GM12864 (cell line): ENCODE measurements at regions not wholly inside any gene's neighbourhood (a gene's known extent, or its start where the extent isn't known, plus 50 kb on each side); places are given as distances from the start of the nearest gene placed in this dataset.
"Not testable (repeated sequence)": the region's sequence is repeated elsewhere in the genome, so short reads cannot be mapped to it uniquely, and the experiment has no call there.

Experiments used
- DNase-seq: peaks from one replicate; pipeline ENCODE4 v3.0.0-alpha.2; 2011; ENCODE audit warnings: low read depth
- H3K4me3 ChIP-seq: 2 replicates; pipeline ENCODE4 v1.5.1; 2011; ENCODE audit warnings: mild to moderate bottlenecking, low read depth, low read length, control low read depth
- TF ChIP-seq, protein P1 (sequence below): IDR thresholded peaks from 2 replicates; pipeline ENCODE4 v1.5.1; 2011; ENCODE audit warnings: low read depth, mild to moderate bottlenecking, moderate library complexity, low read length, control low read depth, inconsistent platforms; ENCODE audit errors: missing control alignments

DNA sequence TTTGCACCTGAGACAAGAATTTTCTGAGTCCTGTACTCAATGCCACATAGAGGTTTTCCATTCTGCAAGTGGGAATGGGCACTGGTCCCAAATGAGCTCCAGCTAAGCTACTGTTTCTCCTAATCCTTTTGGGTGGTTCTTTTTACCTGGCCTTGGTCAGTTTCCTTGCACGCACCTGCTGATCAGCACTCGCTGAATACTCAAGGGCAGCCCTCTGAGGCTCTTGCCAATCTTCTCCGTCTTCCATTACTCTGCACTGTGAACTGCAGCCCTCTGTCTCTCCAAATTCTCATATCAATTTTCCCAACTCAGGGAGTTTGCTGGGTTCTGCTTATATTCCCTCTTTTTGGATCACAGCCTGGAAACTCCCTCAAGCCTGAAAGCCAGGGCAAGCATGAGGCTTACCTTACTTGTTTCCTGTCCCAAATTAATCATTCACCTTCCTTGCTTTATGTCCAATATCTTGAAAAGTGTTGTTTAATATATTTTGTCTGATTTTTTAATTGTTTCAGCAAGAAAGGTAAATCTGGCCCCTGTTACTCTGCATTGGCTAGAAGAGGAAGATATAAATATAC lies 138.0 kb upstream of the TBX18 start:
- no peak overlapping the region for H3K4me3 ChIP-seq
- TF ChIP-seq, protein P1, sequence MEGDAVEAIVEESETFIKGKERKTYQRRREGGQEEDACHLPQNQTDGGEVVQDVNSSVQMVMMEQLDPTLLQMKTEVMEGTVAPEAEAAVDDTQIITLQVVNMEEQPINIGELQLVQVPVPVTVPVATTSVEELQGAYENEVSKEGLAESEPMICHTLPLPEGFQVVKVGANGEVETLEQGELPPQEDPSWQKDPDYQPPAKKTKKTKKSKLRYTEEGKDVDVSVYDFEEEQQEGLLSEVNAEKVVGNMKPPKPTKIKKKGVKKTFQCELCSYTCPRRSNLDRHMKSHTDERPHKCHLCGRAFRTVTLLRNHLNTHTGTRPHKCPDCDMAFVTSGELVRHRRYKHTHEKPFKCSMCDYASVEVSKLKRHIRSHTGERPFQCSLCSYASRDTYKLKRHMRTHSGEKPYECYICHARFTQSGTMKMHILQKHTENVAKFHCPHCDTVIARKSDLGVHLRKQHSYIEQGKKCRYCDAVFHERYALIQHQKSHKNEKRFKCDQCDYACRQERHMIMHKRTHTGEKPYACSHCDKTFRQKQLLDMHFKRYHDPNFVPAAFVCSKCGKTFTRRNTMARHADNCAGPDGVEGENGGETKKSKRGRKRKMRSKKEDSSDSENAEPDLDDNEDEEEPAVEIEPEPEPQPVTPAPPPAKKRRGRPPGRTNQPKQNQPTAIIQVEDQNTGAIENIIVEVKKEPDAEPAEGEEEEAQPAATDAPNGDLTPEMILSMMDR = no peak
- no peak for DNase-seq

DNA sequence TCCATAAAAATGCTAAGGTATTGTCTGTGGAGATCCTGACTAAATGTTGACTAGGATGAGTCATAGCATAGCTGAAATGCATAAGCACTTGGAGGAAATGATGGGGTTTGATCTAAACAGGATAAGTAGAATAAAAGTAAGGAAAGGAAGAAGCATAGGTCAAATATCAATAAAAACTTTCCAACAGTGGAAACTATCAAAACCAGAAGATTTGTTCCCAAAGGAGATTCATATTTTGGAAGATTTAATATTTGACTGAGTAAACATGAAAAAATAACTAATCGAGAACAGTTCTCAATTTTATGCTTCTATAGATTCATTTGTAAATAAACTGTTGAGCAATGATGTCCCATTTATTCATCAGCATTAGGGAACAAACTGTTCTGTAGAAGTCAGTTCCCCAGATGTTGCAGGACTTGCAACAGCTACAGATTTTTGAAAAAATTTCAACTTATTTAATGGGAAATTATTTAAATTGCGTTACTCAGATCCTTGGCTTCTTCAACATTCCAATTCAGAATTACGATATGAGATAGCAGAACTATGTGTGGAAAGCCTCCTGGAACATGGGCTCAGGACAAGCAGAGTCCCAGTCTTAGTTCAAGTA lies 133.7 kb upstream of the TBX18 start:
- no peak for DNase-seq
- TF ChIP-seq, protein P1 = no peak
- H3K4me3 ChIP-seq = no peak overlapping the region

DNA sequence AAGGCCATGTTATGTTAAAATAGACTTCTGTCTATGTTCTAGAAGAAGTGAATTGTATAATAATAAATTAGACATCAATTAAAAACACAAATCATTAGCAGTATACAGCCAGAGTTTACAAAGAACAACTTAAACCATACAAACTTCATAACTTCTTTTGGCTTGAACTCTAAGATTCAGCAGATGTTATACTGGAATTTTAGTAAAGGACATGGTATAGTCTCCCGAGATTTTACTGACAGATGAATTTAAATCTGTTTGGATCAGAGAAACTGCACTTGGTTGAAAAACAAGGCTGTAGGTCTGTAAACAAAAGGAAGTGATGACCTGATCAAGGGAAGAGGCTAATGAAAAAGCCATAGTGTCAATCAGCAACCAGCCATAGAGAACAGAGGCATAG lies 132.6 kb upstream of the TBX18 start:
- no peak overlapping the region for H3K4me3 ChIP-seq
- TF ChIP-seq, protein P1 = no peak
- no peak for DNase-seq

DNA sequence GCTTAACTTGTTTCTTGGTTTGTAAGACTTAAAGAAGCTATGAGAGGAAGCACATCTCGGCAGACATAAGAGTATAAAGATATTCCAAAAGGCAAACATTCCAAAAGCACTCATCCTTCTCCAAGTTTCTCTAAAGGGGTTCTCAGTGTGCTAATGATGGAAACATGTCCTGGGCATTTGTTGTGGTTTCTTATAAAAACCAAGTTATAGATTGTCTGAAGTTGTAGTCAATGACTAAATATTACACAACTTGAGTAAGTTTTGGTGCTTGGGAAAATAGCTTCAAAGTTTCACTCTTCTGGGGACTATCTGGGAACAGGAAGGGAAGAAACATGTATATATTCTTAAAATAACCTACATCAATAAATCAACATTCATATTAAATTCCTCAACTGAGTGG lies 128.3 kb upstream of the TBX18 start:
- no peak for DNase-seq
- TF ChIP-seq, protein P1 = no peak
- no peak overlapping the region for H3K4me3 ChIP-seq

DNA sequence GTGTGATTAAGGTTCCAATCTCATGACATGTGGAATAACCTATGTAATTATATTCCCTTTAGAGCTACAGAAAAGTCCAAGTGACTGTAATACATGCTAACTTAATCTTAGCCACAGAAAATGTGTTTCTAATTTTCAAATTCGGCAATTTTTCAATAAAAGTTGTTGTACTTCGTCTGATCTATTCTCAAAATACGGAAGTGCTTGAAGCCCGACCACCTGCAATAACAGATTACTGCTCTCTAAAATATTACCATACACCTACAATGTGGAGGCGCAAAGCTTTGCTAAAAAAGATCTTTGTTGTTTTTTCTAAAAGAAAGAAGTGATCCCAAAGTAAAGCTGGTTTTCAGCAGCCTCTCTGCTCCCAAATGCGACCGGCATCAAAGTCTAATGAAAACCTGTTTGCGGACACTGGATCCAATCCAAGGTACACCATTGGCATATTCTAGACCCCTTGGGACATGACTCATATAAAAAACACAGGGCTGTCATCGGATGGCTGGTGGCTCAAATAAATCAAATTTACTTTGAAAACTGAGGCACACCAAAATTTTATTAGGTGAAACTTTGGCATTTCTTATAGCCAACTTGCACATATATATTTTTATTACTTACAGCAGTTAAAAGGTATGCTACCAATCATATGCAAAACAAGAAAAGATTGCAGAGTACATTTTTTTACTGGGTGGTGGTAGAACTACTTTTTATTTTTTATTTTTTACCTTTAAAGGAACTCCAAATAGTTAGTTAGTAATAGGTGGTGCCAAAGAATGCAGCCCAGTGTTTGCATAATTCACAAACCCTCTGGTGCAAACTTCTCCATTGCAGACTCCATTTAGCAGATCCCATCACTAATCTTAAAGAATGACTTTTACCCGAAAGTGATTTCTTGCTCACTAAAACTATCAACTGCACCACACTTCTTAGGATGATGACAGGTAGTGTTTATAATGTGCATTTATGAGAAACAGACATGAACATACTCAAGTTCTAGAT lies 118.7 kb upstream of the TBX18 start:
- no peak for DNase-seq
- TF ChIP-seq, protein P1 = no peak
- H3K4me3 ChIP-seq = no peak overlapping the region

DNA sequence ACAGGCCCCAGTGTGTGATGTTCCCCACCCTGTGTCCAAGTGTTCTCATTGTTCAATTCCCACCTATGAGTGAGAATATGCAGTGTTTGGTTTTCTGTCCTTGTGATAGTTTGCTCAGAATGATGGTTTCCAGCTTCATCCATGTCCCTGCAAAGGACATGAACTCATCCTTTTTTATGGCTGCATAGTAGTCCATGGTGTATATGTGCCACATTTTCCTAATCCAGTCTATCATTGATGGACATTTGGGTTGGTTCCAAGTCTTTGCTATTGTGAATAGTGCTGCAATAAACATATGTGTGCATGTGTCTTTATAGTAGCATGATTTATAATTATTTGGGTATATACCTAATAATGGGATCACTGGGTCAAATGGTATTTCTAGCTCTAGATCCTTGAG lies 115.0 kb upstream of the TBX18 start:
- DNase-seq = not testable (repeated sequence)

DNA sequence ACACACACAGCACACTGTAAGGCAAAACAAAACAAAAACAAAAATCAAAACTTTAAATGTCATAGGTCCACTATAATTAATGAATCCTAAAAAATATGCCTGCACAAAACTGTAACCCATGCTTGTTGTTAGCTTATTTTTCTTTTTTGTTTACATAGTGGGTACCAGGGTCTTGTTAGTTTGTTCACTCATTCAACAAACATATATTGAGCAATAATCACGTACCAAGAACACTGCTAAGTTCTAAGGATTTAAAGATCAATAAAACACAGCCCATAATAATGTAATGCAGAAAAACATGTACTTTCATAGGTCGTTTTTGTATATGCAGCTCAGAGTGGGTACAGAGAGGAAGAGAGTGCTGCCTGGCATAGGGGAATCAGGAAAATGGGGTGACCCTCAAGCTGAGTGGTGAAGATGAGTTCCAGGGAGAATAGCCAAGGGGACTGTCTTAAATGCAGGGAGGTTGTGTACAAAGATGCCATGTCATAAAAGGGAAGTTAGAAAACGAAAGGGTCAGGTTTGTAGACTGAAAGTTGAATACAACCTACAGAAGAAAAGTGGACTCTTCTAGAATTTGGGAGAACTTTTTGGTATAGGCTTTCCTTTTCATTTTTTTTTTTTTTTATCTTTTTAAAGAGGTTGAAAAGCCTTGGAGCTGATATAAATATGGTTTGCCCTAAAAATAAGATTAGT lies 113.3 kb upstream of the TBX18 start:
- DNase-seq = no peak
- TF ChIP-seq, protein P1 = no peak
- no peak overlapping the region for H3K4me3 ChIP-seq

More for the DNA sequence above, 115.0 kb upstream of the TBX18 start:
- H3K4me3 ChIP-seq = not testable (repeated sequence)
